HepG2 (cell line): ENCODE measurements at regions not wholly inside any gene's neighbourhood (a gene's known extent, or its start where the extent isn't known, plus 50 kb on each side); places are given as distances from the start of the nearest gene placed in this dataset.

Experiments
- ATAC-seq: fragments of 200-7000 bp; cut with Tn5 transposase; 3 replicates; pipeline ENCODE4 v1.9.1; 2020; ENCODE audit warnings: mild to moderate bottlenecking, moderate library complexity
- BruUV-seq: library from RNA; stranded (reverse); fragments of 400-500 nt; replicated peaks from 2 replicates; lab custom pipeline; 2021; lab: Mats Ljungman, UMichigan
- CTCF ChIA-PET: fragments of 300-600 bp; formaldehyde crosslinking; extraction: SDS; loops from one replicate; lab custom pipeline; 2021; ENCODE audit warnings: low total read pairs, inconsistent platforms, low intra/inter-chr PET ratio; lab: Yijun Ruan, JAX
- POLR2A ChIA-PET: fragments of 350-600 bp; sonication (Branson Sonifier 250); formaldehyde crosslinking; loops from one replicate; lab custom pipeline; 2020; ENCODE audit warnings: antibody characterized with exemption, inconsistent platforms; lab: Yijun Ruan, JAX
- DNase-seq: peaks from one replicate; pipeline ENCODE4 v3.0.0-alpha.2; 2015; ENCODE audit warnings: low spot score
- FAIRE-seq: peaks from 3 replicates; lab custom pipeline; 2011; peaks lifted over from hg19 to GRCh38; lab: Jason Lieb, UNC
- H2AFZ ChIP-seq: one replicate; pipeline ENCODE4 v1.6.1; 2011; ENCODE audit warnings: low read length, inconsistent platforms
- H3K27ac ChIP-seq: fragments of 300-600 bp; 3 replicates; pipeline ENCODE4 v1.8.0; 2011; ENCODE audit warnings: mixed run types, mild to moderate bottlenecking, mixed read lengths, low read length, inconsistent platforms; ENCODE audit not compliant: insufficient read depth; ENCODE audit errors: extremely low read length
- H3K27me3 ChIP-seq, 2 experiments: fragments of 200-600 bp in 1 of 2; 2 replicates in 1 of 2; 3 replicates in 1 of 2; pipeline versions ENCODE4 v1.6.0 to v1.8.0; 2011; ENCODE audit warnings: low read length in 2 of 2, mild to moderate bottlenecking in 2 of 2, moderate library complexity in 2 of 2, inconsistent platforms in 1 of 2; ENCODE audit not compliant: insufficient read depth in 2 of 2, control insufficient read depth in 1 of 2
- H3K36me3 ChIP-seq, 2 experiments: fragments of 200-600 bp in 1 of 2; replicated peaks in 1 of 2; 2 replicates in 1 of 2; 3 replicates in 1 of 2; pipeline versions ENCODE4 v1.5.1 to v1.8.0; 2011; ENCODE audit warnings: low read length in 2 of 2, inconsistent platforms in 1 of 2; ENCODE audit not compliant: insufficient read depth in 2 of 2, control insufficient read depth in 1 of 2
- H3K4me1 ChIP-seq: 2 replicates; pipeline ENCODE4 v1.5.1; 2012; ENCODE audit warnings: low read length, inconsistent platforms; ENCODE audit not compliant: insufficient read depth
- H3K4me2 ChIP-seq: 2 replicates; pipeline ENCODE4 v1.6.0; 2011; ENCODE audit warnings: low read depth, low read length, inconsistent platforms
- H3K4me3 ChIP-seq, 3 experiments: fragments of 200-600 bp in 1 of 3; sonication (generic), shearing (Covaris generic) in 1 of 3; replicated peaks in 1 of 3; 2 replicates each; pipeline ENCODE4 v1.5.1; 2011 to 2016; ENCODE audit warnings: low read length in 3 of 3, inconsistent platforms in 2 of 3, low read depth in 2 of 3, mild to moderate bottlenecking in 2 of 3, control low read depth in 1 of 3, mixed read lengths in 1 of 3; ENCODE audit not compliant: insufficient read depth in 1 of 3
- H3K79me2 ChIP-seq: one replicate; pipeline ENCODE4 v1.6.1; 2011; ENCODE audit warnings: low read length, inconsistent platforms; ENCODE audit not compliant: insufficient read depth
- H3K9ac ChIP-seq: 2 replicates; pipeline ENCODE4 v1.6.0; 2011; ENCODE audit warnings: mild to moderate bottlenecking, low read depth, low read length, inconsistent platforms; ENCODE audit not compliant: insufficient read depth
- H3K9me3 ChIP-seq: 2 replicates; pipeline ENCODE4 v1.5.1; 2012; ENCODE audit warnings: mild to moderate bottlenecking, low read length
- H4K20me1 ChIP-seq: 2 replicates; pipeline ENCODE4 v1.6.0; 2011; ENCODE audit warnings: inconsistent platforms, mild to moderate bottlenecking, low read length, moderate library complexity; ENCODE audit not compliant: insufficient read depth
- ATF7-NPFF ChIP-seq: sonication (generic); formaldehyde crosslinking; IDR thresholded peaks from 2 replicates; pipeline ENCODE4 v1.8.1; 2023; ENCODE audit warnings: mild to moderate bottlenecking, low read depth, missing genetic modification reagents, moderate library complexity
- MXD4 ChIP-seq: IDR thresholded peaks from 2 replicates; pipeline ENCODE4 v1.6.1; 2016; ENCODE audit warnings: mild to moderate bottlenecking, missing biosample characterization, missing genetic modification reagents
- NR2C2 ChIP-seq: sonication (generic); formaldehyde crosslinking; IDR thresholded peaks from 2 replicates; pipeline ENCODE4 v1.4.0; 2020; ENCODE audit warnings: missing genetic modification reagents, mild to moderate bottlenecking, moderate library complexity, borderline replicate concordance
- NR3C1 ChIP-seq: sonication (generic); formaldehyde crosslinking; IDR thresholded peaks from 2 replicates; pipeline ENCODE4 v1.4.0; 2020; ENCODE audit warnings: missing genetic modification reagents
- RBAK ChIP-seq: sonication (generic); formaldehyde crosslinking; IDR thresholded peaks from 2 replicates; pipeline ENCODE4 v1.5.1; 2020; ENCODE audit warnings: mild to moderate bottlenecking, missing genetic modification reagents
- STAT5B ChIP-seq: sonication (generic); formaldehyde crosslinking; IDR thresholded peaks from 2 replicates; pipeline ENCODE4 v1.4.0; 2020; ENCODE audit warnings: missing genetic modification reagents
- TFDP2 ChIP-seq: sonication (generic); formaldehyde crosslinking; IDR thresholded peaks from 2 replicates; pipeline ENCODE4 v1.4.0; 2020; ENCODE audit warnings: missing genetic modification reagents
- USF2 ChIP-seq, 2 experiments: sonication (generic) in 1 of 2; formaldehyde crosslinking in 1 of 2; IDR thresholded peaks; 2 replicates each; pipeline versions ENCODE4 v1.5.1 to v1.6.1; 2011 to 2020; ENCODE audit warnings: borderline replicate concordance in 1 of 2, low read depth in 1 of 2, low read length in 1 of 2, mild to moderate bottlenecking in 1 of 2, missing genetic modification reagents in 1 of 2, moderate library complexity in 1 of 2
- ZFP91 ChIP-seq: sonication (generic); formaldehyde crosslinking; IDR thresholded peaks from 2 replicates; pipeline ENCODE4 v1.9.0; 2022; ENCODE audit warnings: missing genetic modification reagents, mild to moderate bottlenecking, borderline replicate concordance
- ZHX1 ChIP-seq: sonication (generic); formaldehyde crosslinking; IDR thresholded peaks from 2 replicates; pipeline ENCODE4 v1.8.1; 2022; ENCODE audit warnings: low read depth, mild to moderate bottlenecking, missing genetic modification reagents
- ZNF160 ChIP-seq: sonication (generic); formaldehyde crosslinking; IDR thresholded peaks from 2 replicates; pipeline ENCODE4 v1.8.0; 2022; ENCODE audit warnings: mild to moderate bottlenecking, inconsistent platforms, missing genetic modification reagents
- ZNF468 ChIP-seq: sonication (generic); formaldehyde crosslinking; IDR thresholded peaks from 2 replicates; pipeline ENCODE4 v1.8.0; 2022; ENCODE audit warnings: mild to moderate bottlenecking, moderate library complexity, missing genetic modification reagents
- ZNF496 ChIP-seq: sonication (generic); formaldehyde crosslinking; IDR thresholded peaks from 2 replicates; pipeline ENCODE4 v1.8.1; 2023; ENCODE audit warnings: mild to moderate bottlenecking, moderate library complexity, missing genetic modification reagents; ENCODE audit not compliant: insufficient replicate concordance
- ZNF547 ChIP-seq: sonication (generic); formaldehyde crosslinking; IDR thresholded peaks from 2 replicates; pipeline ENCODE4 v1.5.1; 2020; ENCODE audit warnings: mild to moderate bottlenecking, missing genetic modification reagents
- ZNF660 ChIP-seq: sonication (generic); formaldehyde crosslinking; IDR thresholded peaks from 2 replicates; pipeline ENCODE4 v1.5.1; 2020; ENCODE audit warnings: mild to moderate bottlenecking, low read depth, missing genetic modification reagents, borderline replicate concordance
- ZNF749 ChIP-seq: sonication (generic); formaldehyde crosslinking; IDR thresholded peaks from 2 replicates; pipeline ENCODE4 v1.8.0; 2022; ENCODE audit warnings: mild to moderate bottlenecking, missing genetic modification reagents, moderate library complexity, borderline replicate concordance
- WGBS: methylation state at CpG from one replicate; pipeline ENCODE4 v1.1.6; 2017; ENCODE audit warnings: low lambda C conversion rate; 5-methylcytosine and 5-hydroxymethylcytosine counted together
- in situ Hi-C: cut with HindIII; loops from 2 replicates; pipeline ENCODE4 v1.10.0; 2017; ENCODE audit warnings: low pct_unique_long_range_greater_than_20kb; ENCODE audit not compliant: extremely low pct_ligation_motif_present
- intact Hi-C: fragments of 100-400 bp; cut with micrococcal nuclease; formaldehyde crosslinking; loops from one replicate; pipeline ENCODE4 v1.10.0; 2022; ENCODE audit not compliant: unreplicated experiment

- Histone ChIP-seq H3K36me3 (no peaks in the 10 kb centered on the region), H3K27ac (no peak overlapping the region), H3K4me1 (no peaks in the 10 kb centered on the region), H3K4me2 (no peak overlapping the region), H3K9me3 (no peaks in the 10 kb centered on the region), H2AFZ (no peak overlapping the region), H3K27me3 (0 out of 5 replicates have a peak, but pooled peaks cover 0 to 3% of the 10 kb centered on the region in 2 experiments), H3K9ac (no peak overlapping the region), H3K79me2 (no peaks in the 10 kb centered on the region), H3K4me3 (no peak overlapping the region), H4K20me1 (0 out of 2 replicates have a peak, but pooled peaks cover 2% of the 10 kb centered on the region)
- ChIA-PET POLR2A (no interaction called here), CTCF (no interaction called here)
- FAIRE-seq = no peak
- intact Hi-C loops (no loop called here), in situ Hi-C loops (loop anchor here (10.0 kb wide), 1 partner anchor 629 kb away; no protein-coding TSS in a partner anchor)
- BruUV-seq = no TSS peak
- no peak for DNase-seq
- no peak for ATAC-seq
- 4% methylated on average over 2 of the region's 2 CpGs for WGBS
- no peak for TF ChIP-seq ZNF660 (CRISPR knock-in tag)
- TF ChIP-seq ZHX1 (CRISPR knock-in tag) = no peak
- TF ChIP-seq RBAK (CRISPR knock-in tag) = no peak
- no peak for TF ChIP-seq NR2C2 (CRISPR knock-in tag)
- TF ChIP-seq ZNF160 (CRISPR knock-in tag) = no peak
- no peak for TF ChIP-seq ZNF749 (CRISPR knock-in tag)
- TF ChIP-seq ZFP91 (CRISPR knock-in tag) = no peak
- TF ChIP-seq ZNF496 (CRISPR knock-in tag) = no peak
- no peak for TF ChIP-seq MXD4 (CRISPR knock-in tag)
- TF ChIP-seq STAT5B (CRISPR knock-in tag) = no peak
- no peak for TF ChIP-seq ZNF468
- TF ChIP-seq ZNF547 (CRISPR knock-in tag) = no peak
- TF ChIP-seq NR3C1 = no peak
- no peak for TF ChIP-seq TFDP2 (CRISPR knock-in tag)
- no peak for TF ChIP-seq ATF7-NPFF (CRISPR knock-in tag)
- TF ChIP-seq USF2 (IDR thresholded peaks at IDR 0.05; ENCODE audit: low read depth, low read length) = no peak
- TF ChIP-seq USF2 (CRISPR knock-in tag; IDR thresholded peaks at IDR 0.05; ENCODE audit: borderline replicate concordance) = no peak
Measured at GRCh38 chr3:24965706-24966385, 462.2 kb upstream of the RARB start.
